ENCODE measurements at regions not wholly inside any gene's neighbourhood (a gene's known extent, or its start where the extent isn't known, plus 50 kb on each side); places are given as distances from the start of the nearest gene placed in this dataset.

- intact Hi-C loops (cut with micrococcal nuclease), result no loop called here
Measured at GRCh38 chr1:234851450-234852438, 241.8 kb upstream of the IRF2BP2 start.

GRCh38 chr1:234849832-234850231 is 239.9 kb upstream of the IRF2BP2 start:
- intact Hi-C loops (cut with micrococcal nuclease), result loop anchor here (10.0 kb wide), 1 partner anchor 355 kb away; no protein-coding TSS in a partner anchor

GRCh38 chr1:234848972-234849649 is 239.1 kb upstream of the IRF2BP2 start:
- intact Hi-C loops (cut with micrococcal nuclease), result loop anchor here (10.0 kb wide), 1 partner anchor 354 kb away; no protein-coding TSS in a partner anchor

GRCh38 chr1:234846813-234847212 is 236.8 kb upstream of the IRF2BP2 start:
- intact Hi-C loops (cut with micrococcal nuclease), result loop anchor here (10.0 kb wide), 1 partner anchor 352 kb away; no protein-coding TSS in a partner anchor

GRCh38 chr1:234845836-234846235 is 235.9 kb upstream of the IRF2BP2 start:
- intact Hi-C loops (cut with micrococcal nuclease), result loop anchor here (1.0 to 10.0 kb wide), 8 partner anchors 21 to 351 kb away; no protein-coding TSS in a partner anchor

- intact Hi-C loops (cut with micrococcal nuclease), result loop anchor here (1.0 to 10.0 kb wide), 8 partner anchors 22 to 350 kb away; no protein-coding TSS in a partner anchor
Measured at GRCh38 chr1:234845097-234845660, 235.2 kb upstream of the IRF2BP2 start.

- intact Hi-C loops (cut with micrococcal nuclease), result loop anchor here (1.0 to 10.0 kb wide), 11 partner anchors 22 to 350 kb away; no protein-coding TSS in a partner anchor
Measured at GRCh38 chr1:234844479-234845031, 234.6 kb upstream of the IRF2BP2 start.

- intact Hi-C loops (cut with micrococcal nuclease), result loop anchor here (2.0 to 10.0 kb wide), 7 partner anchors 23 to 349 kb away; no protein-coding TSS in a partner anchor
Measured at GRCh38 chr1:234843946-234844345, 234.0 kb upstream of the IRF2BP2 start.

GRCh38 chr1:234842726-234843641 is 233.0 kb upstream of the IRF2BP2 start:
- intact Hi-C loops (cut with micrococcal nuclease), result loop anchor here (5.0 to 10.0 kb wide), 4 partner anchors 39 to 348 kb away; no protein-coding TSS in a partner anchor

- intact Hi-C loops (cut with micrococcal nuclease), result loop anchor here (5.0 to 10.0 kb wide), 4 partner anchors 41 to 347 kb away; no protein-coding TSS in a partner anchor
Measured at GRCh38 chr1:234841710-234842231, 231.8 kb upstream of the IRF2BP2 start.

- intact Hi-C loops (cut with micrococcal nuclease), result loop anchor here (5.0 to 10.0 kb wide), 4 partner anchors 41 to 346 kb away; no protein-coding TSS in a partner anchor
Measured at GRCh38 chr1:234841281-234841680, 231.3 kb upstream of the IRF2BP2 start.

GRCh38 chr1:234840843-234841242 is 230.9 kb upstream of the IRF2BP2 start:
- intact Hi-C loops (cut with micrococcal nuclease), result loop anchor here (5.0 to 10.0 kb wide), 4 partner anchors 41 to 346 kb away; no protein-coding TSS in a partner anchor

- intact Hi-C loops (cut with micrococcal nuclease), result loop anchor here (5.0 to 10.0 kb wide), 4 partner anchors 42 to 345 kb away; no protein-coding TSS in a partner anchor
Measured at GRCh38 chr1:234840253-234840652, 230.3 kb upstream of the IRF2BP2 start.

- intact Hi-C loops (cut with micrococcal nuclease), result loop anchor here (5.0 to 10.0 kb wide), 4 partner anchors 43 to 345 kb away; no protein-coding TSS in a partner anchor
Measured at GRCh38 chr1:234839663-234840062, 229.7 kb upstream of the IRF2BP2 start.

GRCh38 chr1:234838820-234839219 is 228.8 kb upstream of the IRF2BP2 start:
- intact Hi-C loops (cut with micrococcal nuclease), result no loop called here

GRCh38 chr1:234838182-234838581 is 228.2 kb upstream of the IRF2BP2 start:
- intact Hi-C loops (cut with micrococcal nuclease), result no loop called here

- intact Hi-C loops (cut with micrococcal nuclease), result no loop called here
Measured at GRCh38 chr1:234837713-234838112, 227.7 kb upstream of the IRF2BP2 start.

- intact Hi-C loops (cut with micrococcal nuclease), result no loop called here
Measured at GRCh38 chr1:234836776-234837357, 226.9 kb upstream of the IRF2BP2 start.
